GM19239 (cell line): ENCODE measurements at regions not wholly inside any gene's neighbourhood (a gene's known extent, or its start where the extent isn't known, plus 50 kb on each side); places are given as distances from the start of the nearest gene placed in this dataset.

ENCODE experiments used
- DNase-seq: peaks from one replicate; pipeline ENCODE4 v3.0.0; 2011; ENCODE audit warnings: low spot score; ENCODE audit not compliant: insufficient read length
- FAIRE-seq: peaks from 2 replicates; lab custom pipeline; 2011; peaks lifted over from hg19 to GRCh38; lab: Jason Lieb, UNC

- FAIRE-seq (no peak), DNase-seq (no peak)
Measured at GRCh38 chr3:43210049-43211027, 76.0 kb upstream of the SNRK start.

GRCh38 chr3:43207628-43208085 lies 78.7 kb upstream of the SNRK start:
- peak; percentile 58 for FAIRE-seq

GRCh38 chr3:43206632-43207031 lies 79.7 kb upstream of the SNRK start:
- FAIRE-seq, result peak; percentile 65
- no peak for DNase-seq

More at GRCh38 chr3:43207628-43208085, 78.7 kb upstream of the SNRK start:
- no peak for DNase-seq

GRCh38 chr3:43206105-43206504 lies 80.2 kb upstream of the SNRK start:
- FAIRE-seq (no peak), DNase-seq (no peak)

GRCh38 chr3:43203022-43203421 lies 83.3 kb upstream of the SNRK start:
- FAIRE-seq, result no peak

GRCh38 chr3:43201581-43201980 lies 84.8 kb upstream of the SNRK start:
- DNase-seq, result no peak
- no peak for FAIRE-seq

More at GRCh38 chr3:43203022-43203421, 83.3 kb upstream of the SNRK start:
- DNase-seq, result no peak

- DNase-seq (no peak), FAIRE-seq (no peak)
Measured at GRCh38 chr3:43199645-43200306, 86.6 kb upstream of the SNRK start.

- FAIRE-seq (no peak), DNase-seq (no peak)
Measured at GRCh38 chr3:43198791-43199644, 87.3 kb upstream of the SNRK start.

- FAIRE-seq, result no peak
- DNase-seq, result no peak
Measured at GRCh38 chr3:43198301-43198700, 88.0 kb upstream of the SNRK start.

GRCh38 chr3:43197181-43197580 lies 89.2 kb upstream of the SNRK start:
- DNase-seq (no peak), FAIRE-seq (no peak)

- DNase-seq (no peak), FAIRE-seq (no peak)
Measured at GRCh38 chr3:43196721-43197120, 89.6 kb upstream of the SNRK start.

GRCh38 chr3:43195115-43195498 lies 89.2 kb upstream of the POMGNT2 start:
- FAIRE-seq (no peak), DNase-seq (no peak)

- no peak for DNase-seq
- FAIRE-seq, result no peak
Measured at GRCh38 chr3:43194490-43195114, 88.7 kb upstream of the POMGNT2 start.

- no peak for FAIRE-seq
- no peak for DNase-seq
Measured at GRCh38 chr3:43194069-43194468, 88.2 kb upstream of the POMGNT2 start.

GRCh38 chr3:43192028-43192427 lies 86.1 kb upstream of the POMGNT2 start:
- DNase-seq, result no peak
- FAIRE-seq, result no peak

GRCh38 chr3:43191116-43191515 lies 85.2 kb upstream of the POMGNT2 start:
- FAIRE-seq, result no peak

GRCh38 chr3:43190670-43191069 lies 84.8 kb upstream of the POMGNT2 start:
- FAIRE-seq (no peak), DNase-seq (no peak)

More at GRCh38 chr3:43191116-43191515, 85.2 kb upstream of the POMGNT2 start:
- DNase-seq, result no peak

- no peak for FAIRE-seq
- DNase-seq, result no peak
Measured at GRCh38 chr3:43187836-43188479, 82.1 kb upstream of the POMGNT2 start.

GRCh38 chr3:43185983-43186314 lies 80.1 kb upstream of the POMGNT2 start:
- DNase-seq (no peak), FAIRE-seq (no peak)
